ENCODE measurements at regions not wholly inside any gene's neighbourhood (a gene's known extent, or its start where the extent isn't known, plus 50 kb on each side); places are given as distances from the start of the nearest gene placed in this dataset.

GRCh38 chrX:9374555-9374954 lies 90.3 kb upstream of the TBL1X start:
- Histone ChIP-seq H3K9ac (replicated peaks in 1 of 4; ENCODE audit: extremely low read depth in 1 of 4, low read depth in 3 of 4, low read length in 3 of 4) (no peak overlapping the region), H2BK20ac (ENCODE audit: low read length) (no peak overlapping the region), H4K5ac (ENCODE audit: insufficient read length, low read depth, low read length) (no peak overlapping the region), H4K8ac (ENCODE audit: extremely low read depth, insufficient read depth, low read length) (no peak overlapping the region), H3K4me3 (ENCODE audit: extremely low read depth in 1 of 4, insufficient read depth in 2 of 4, low read depth in 3 of 4, low read length in 4 of 4) (no peak overlapping the region), H3K18ac (ENCODE audit: extremely low read depth, low read length) (no peak overlapping the region), H2BK12ac (ENCODE audit: low read depth, low read length) (no peak overlapping the region), H3K27ac (ENCODE audit: low read depth, low read length) (no peak overlapping the region), H3K4me2 (ENCODE audit: insufficient read depth in 1 of 2, low read depth in 2 of 2, low read length in 2 of 2) (no peak overlapping the region), H3K79me2 (ENCODE audit: control insufficient read depth in 1 of 2, insufficient read depth in 2 of 2, low read length in 2 of 2) (no peaks in the 10 kb centered on the region), H2AK5ac (ENCODE audit: low read depth, low read length) (no peak overlapping the region), H4K91ac (replicated peaks; ENCODE audit: insufficient read length, low read length) (no peak overlapping the region), H3K9me3 (ENCODE audit: insufficient read depth in 2 of 2, low read depth in 1 of 2, low read length in 1 of 2) (no peaks in the 10 kb centered on the region), H3K79me1 (ENCODE audit: low read depth, low read length) (no peaks in the 10 kb centered on the region), H2BK5ac (ENCODE audit: low read depth, low read length) (no peak overlapping the region), H3K27me3 (replicated peaks in 1 of 4; ENCODE audit: control insufficient read depth in 3 of 4, extremely low read depth in 1 of 4, insufficient read depth in 3 of 4, low read length in 3 of 4) (no peaks in the 10 kb centered on the region), H3K23me2 (ENCODE audit: low read depth, low read length) (no peaks in the 10 kb centered on the region), H3K36me3 (ENCODE audit: control insufficient read depth in 2 of 4, insufficient read depth in 4 of 4, low read length in 3 of 4) (no peaks in the 10 kb centered on the region), H3K4me1 (replicated peaks in 1 of 4; ENCODE audit: control insufficient read depth in 3 of 4, insufficient read depth in 4 of 4, low read length in 3 of 4) (no peaks in the 10 kb centered on the region), H2BK120ac (replicated peaks; ENCODE audit: low read depth, low read length) (no peak overlapping the region), H2AFZ (ENCODE audit: low read length) (no peak overlapping the region), H3K23ac (ENCODE audit: insufficient read length) (no peak overlapping the region), H2BK15ac (ENCODE audit: low read length) (no peak overlapping the region), H3K4ac (replicated peaks; ENCODE audit: insufficient read length, low read depth, low read length) (no peak overlapping the region), H4K20me1 (replicated peaks in 1 of 2; ENCODE audit: control insufficient read depth in 1 of 2, insufficient read depth in 2 of 2, low read length in 2 of 2) (no peaks in the 10 kb centered on the region), H3K14ac (ENCODE audit: insufficient read length) (no peak overlapping the region), H3K56ac (replicated peaks; ENCODE audit: insufficient read length, low read depth, low read length) (no peak overlapping the region)
- DNase-seq (ENCODE audit: low read depth in 1 of 2, low spot score in 2 of 2) (no peak), FAIRE-seq (no peak)
- 93% methylated on average over 6 of the region's 6 CpGs; no CpG with 5 or more reads in 1 of the 2 experiments for WGBS, 2 experiments (ENCODE audit: extremely low coverage in 1 of 2, insufficient coverage in 1 of 2, insufficient read length in 1 of 2, insufficient replicate concordance in 2 of 2, low coverage in 1 of 2, low lambda C conversion rate in 2 of 2, missing lambda C conversion rate in 1 of 2)
- ChIA-PET POLR2A (ENCODE audit: partially characterized antibody) (no interaction called here), CTCF (ENCODE audit: partially characterized antibody) (no interaction called here)
- no peak for TF ChIP-seq GTF2F1 (IDR thresholded peaks at IDR 0.05; ENCODE audit: borderline replicate concordance, low read depth, low read length)
- TF ChIP-seq CTBP2 (IDR thresholded peaks at IDR 0.05; ENCODE audit: borderline replicate concordance, insufficient read depth, insufficient read length, low read length), result no peak
- no peak for TF ChIP-seq EZH2 (IDR thresholded peaks at IDR 0.05; ENCODE audit: low read depth, low read length, severe bottlenecking)
- no peak for TF ChIP-seq YY1 (IDR thresholded peaks at IDR 0.05; ENCODE audit: low read depth, low read length)
- TF ChIP-seq FOSL1 (IDR thresholded peaks at IDR 0.05; ENCODE audit: insufficient read depth, low read depth, low read length), result no peak
- no peak for TF ChIP-seq BACH1 (IDR thresholded peaks at IDR 0.05; ENCODE audit: low read length)
- no peak for TF ChIP-seq KDM5A (IDR thresholded peaks at IDR 0.05; ENCODE audit: low read length)
